GM12878 (cell line): ENCODE measurements at regions not wholly inside any gene's neighbourhood (a gene's known extent, or its start where the extent isn't known, plus 50 kb on each side); places are given as distances from the start of the nearest gene placed in this dataset.

ENCODE experiments used
- ATAC-seq: fragments of 200-7000 bp; cut with Tn5 transposase; 3 replicates; pipeline ENCODE4 v1.9.1; 2020; ENCODE audit warnings: mild to moderate bottlenecking, moderate library complexity
- BruUV-seq: library from RNA; stranded (reverse); fragments of 400-500 nt; replicated peaks from 2 replicates; lab custom pipeline; 2021; lab: Mats Ljungman, UMichigan
- CTCF ChIA-PET: fragments of 300-600 bp; sonication (Branson Sonifier 250); formaldehyde crosslinking; extraction: SDS; loops from one replicate; lab custom pipeline; 2021; ENCODE audit warnings: inconsistent platforms; lab: Yijun Ruan, JAX
- POLR2A ChIA-PET: fragments of 350-600 bp; formaldehyde crosslinking; extraction: SDS; loops from one replicate; lab custom pipeline; 2021; ENCODE audit warnings: inconsistent platforms; lab: Charles Lee
- RAD21 ChIA-PET: fragments of 300-600 bp; sonication (Branson Sonifier 250); formaldehyde crosslinking; loops from one replicate; lab custom pipeline; 2023; ENCODE audit warnings: antibody characterized with exemption; ENCODE audit not compliant: unreplicated experiment; lab: Charles Lee
- SMC1A ChIA-PET: fragments of 300-600 bp; sonication (Branson Sonifier 250); formaldehyde crosslinking; loops from one replicate; lab custom pipeline; 2023; ENCODE audit not compliant: unreplicated experiment, uncharacterized antibody; lab: Charles Lee
- DNase-seq: peaks from one replicate; pipeline ENCODE4 v3.0.0-alpha.2; 2011; ENCODE audit warnings: low read depth, low spot score
- FAIRE-seq: peaks from 3 replicates; lab custom pipeline; 2011; peaks lifted over from hg19 to GRCh38; lab: Jason Lieb, UNC
- H2AFZ ChIP-seq: 2 replicates; pipeline ENCODE4 v1.6.0; 2011; ENCODE audit warnings: low read depth, low read length, control low read depth; ENCODE audit not compliant: control insufficient read depth
- H3K27ac ChIP-seq: 2 replicates; pipeline ENCODE4 v1.5.1; 2011; ENCODE audit warnings: control low read depth; ENCODE audit not compliant: control insufficient read depth, insufficient read depth
- H3K27me3 ChIP-seq, 2 experiments: replicated peaks in 1 of 2; 2 replicates each; pipeline versions ENCODE4 v1.6.0 to v1.6.1; 2011; ENCODE audit warnings: low read length in 1 of 2; ENCODE audit not compliant: control insufficient read depth in 2 of 2, insufficient read depth in 2 of 2
- H3K36me3 ChIP-seq, 2 experiments: 2 replicates each; pipeline ENCODE4 v1.5.1; 2011; ENCODE audit warnings: low read length in 1 of 2; ENCODE audit not compliant: control insufficient read depth in 2 of 2, insufficient read depth in 2 of 2
- H3K4me1 ChIP-seq: 2 replicates; pipeline ENCODE4 v1.6.1; 2011; ENCODE audit warnings: mild to moderate bottlenecking, low read length, moderate library complexity, mixed read lengths; ENCODE audit not compliant: control insufficient read depth, insufficient read depth
- H3K4me2 ChIP-seq: 2 replicates; pipeline ENCODE4 v1.6.0; 2011; ENCODE audit warnings: control low read depth; ENCODE audit not compliant: control insufficient read depth, insufficient read depth
- H3K4me3 ChIP-seq: fragments of 200-600 bp; sonication (generic); 2 replicates; pipeline ENCODE4 v1.5.1; 2016
- H3K79me2 ChIP-seq: 2 replicates; pipeline ENCODE4 v1.6.0; 2011; ENCODE audit warnings: low read length; ENCODE audit not compliant: control insufficient read depth, insufficient read depth
- H3K9ac ChIP-seq: 2 replicates; pipeline ENCODE4 v1.8.0; 2011; ENCODE audit warnings: low read length, control low read depth, mixed read lengths; ENCODE audit not compliant: control insufficient read depth, insufficient read depth
- H3K9me3 ChIP-seq: replicated peaks from 3 replicates; pipeline ENCODE4 v1.5.1; 2011; ENCODE audit warnings: mild to moderate bottlenecking, low read length; ENCODE audit not compliant: control insufficient read depth, insufficient read depth
- H4K20me1 ChIP-seq: 2 replicates; pipeline ENCODE4 v1.6.0; 2011; ENCODE audit not compliant: control insufficient read depth, insufficient read depth
- CHD4 ChIP-seq: fragments of 200-600 bp; sonication (generic); IDR thresholded peaks from 2 replicates; pipeline ENCODE4 v1.6.1; 2016; ENCODE audit warnings: mild to moderate bottlenecking
- CREM ChIP-seq: IDR thresholded peaks from 2 replicates; pipeline ENCODE4 v1.6.1; 2014; ENCODE audit warnings: antibody characterized with exemption, low read depth
- DPF2 ChIP-seq: fragments of 450-650 bp; IDR thresholded peaks from 2 replicates; pipeline ENCODE4 v1.6.1; 2017; ENCODE audit warnings: mild to moderate bottlenecking
- FOXM1 ChIP-seq: IDR thresholded peaks from 2 replicates; pipeline ENCODE4 v1.6.1; 2012; ENCODE audit warnings: low read depth, mild to moderate bottlenecking, inconsistent platforms, low read length, moderate library complexity
- HCFC1 ChIP-seq: fragments of 150-350 bp; IDR thresholded peaks from 2 replicates; pipeline ENCODE4 v1.6.1; 2014; ENCODE audit warnings: low read length
- JUNB ChIP-seq: IDR thresholded peaks from 2 replicates; pipeline ENCODE4 v1.6.1; 2016; ENCODE audit warnings: antibody characterized with exemption, mild to moderate bottlenecking
- JUND ChIP-seq: IDR thresholded peaks from 2 replicates; pipeline ENCODE4 v1.6.1; 2012; ENCODE audit warnings: low read depth, mild to moderate bottlenecking, low read length, improper control_type of control experiment, moderate library complexity
- NBN ChIP-seq: fragments of 450-650 bp; IDR thresholded peaks from 2 replicates; pipeline ENCODE4 v1.6.1; 2016
- PAX5 ChIP-seq: IDR thresholded peaks from 2 replicates; pipeline ENCODE4 v1.6.1; 2011; ENCODE audit warnings: low read depth, low read length, borderline replicate concordance
- RAD21 ChIP-seq: IDR thresholded peaks from 2 replicates; pipeline ENCODE4 v1.6.1; 2011; ENCODE audit warnings: mild to moderate bottlenecking, low read depth, low read length, moderate library complexity; ENCODE audit not compliant: insufficient read depth
- SMAD1 ChIP-seq: fragments of 450-650 bp; IDR thresholded peaks from 2 replicates; pipeline ENCODE4 v1.6.1; 2018; ENCODE audit warnings: mild to moderate bottlenecking, low read depth; ENCODE audit not compliant: partially characterized antibody
- SMAD5 ChIP-seq: IDR thresholded peaks from 2 replicates; pipeline ENCODE4 v1.6.1; 2016; ENCODE audit warnings: antibody characterized with exemption, low read depth
- SMC3 ChIP-seq: IDR thresholded peaks from 2 replicates; pipeline ENCODE4 v1.6.1; 2011; ENCODE audit warnings: low read length, improper control_type of control experiment, borderline replicate concordance
- SREBF2 ChIP-seq: IDR thresholded peaks from 2 replicates; pipeline ENCODE4 v1.6.1; 2012; ENCODE audit warnings: mild to moderate bottlenecking, low read length
- TCF3 ChIP-seq: IDR thresholded peaks from 2 replicates; pipeline ENCODE4 v1.6.1; 2012; ENCODE audit warnings: low read depth, mild to moderate bottlenecking, low read length, borderline replicate concordance; ENCODE audit not compliant: insufficient read depth
- ZBED1 ChIP-seq: IDR thresholded peaks from 2 replicates; pipeline ENCODE4 v1.6.1; 2016; ENCODE audit warnings: borderline replicate concordance
- WGBS: methylation state at CpG from one replicate; pipeline ENCODE4 v1.1.6; 2016; ENCODE audit warnings: low lambda C conversion rate; ENCODE audit not compliant: insufficient replicate concordance, insufficient coverage; ENCODE audit errors: missing lambda C conversion rate; 5-methylcytosine and 5-hydroxymethylcytosine counted together
- in situ Hi-C: fragments of 300-500 bp; cut with MboI; formaldehyde crosslinking; loops from 9 replicates; pipeline ENCODE4 v1.14.3; 2018; ENCODE audit warnings: mixed read lengths
- intact Hi-C: fragments of 100-400 bp; cut with micrococcal nuclease; formaldehyde crosslinking; loops from one replicate; pipeline ENCODE4 v1.14.2; 2022; ENCODE audit not compliant: unreplicated experiment
- TF ChIP-seq, protein P1 (sequence below): fragments of 450-650 bp; IDR thresholded peaks from 2 replicates; pipeline ENCODE4 v1.6.1; 2018; ENCODE audit warnings: borderline replicate concordance, mild to moderate bottlenecking; ENCODE audit not compliant: partially characterized antibody

DNA sequence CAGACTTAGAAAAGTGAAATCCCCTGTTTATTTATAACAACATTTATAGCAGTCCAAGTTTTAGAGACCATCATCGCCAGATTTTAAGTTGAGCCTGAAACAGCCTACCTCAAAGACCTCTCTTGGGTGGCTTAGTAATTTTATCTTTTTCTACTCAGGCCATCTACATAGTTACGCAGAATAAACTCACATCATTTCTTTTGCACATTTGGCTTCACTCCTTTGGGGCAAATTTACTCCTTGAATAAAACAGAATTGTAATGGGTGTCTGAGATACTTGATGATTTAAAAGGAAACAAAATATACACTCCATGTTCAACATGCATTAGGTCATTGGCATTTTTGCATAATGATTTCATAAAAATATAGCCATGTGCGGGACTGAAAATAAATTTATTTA lies 104.7 kb upstream of the TSPAN8 start:
- FAIRE-seq (no peak), ATAC-seq (no peak), DNase-seq (no peak)
- ChIA-PET SMC1A (no interaction called here), RAD21 (no interaction called here), POLR2A (no interaction called here), CTCF (no interaction called here)
- Histone ChIP-seq H3K4me3 (no peak overlapping the region), H3K9ac (no peak overlapping the region), H3K4me2 (no peak overlapping the region), H3K36me3 (no peaks in the 10 kb centered on the region), H3K27ac (no peak overlapping the region), H2AFZ (no peak overlapping the region), H3K27me3 (no peaks in the 10 kb centered on the region), H4K20me1 (no peaks in the 10 kb centered on the region), H3K4me1 (no peaks in the 10 kb centered on the region), H3K9me3 (no peaks in the 10 kb centered on the region), H3K79me2 (no peaks in the 10 kb centered on the region)
- intact Hi-C loops = no loop called here
- WGBS = 21% methylated on average over 3 of the region's 3 CpGs
- no peak for TF ChIP-seq SMAD5
- TF ChIP-seq FOXM1 = no peak
- TF ChIP-seq CREM = no peak
- no peak for TF ChIP-seq DPF2
- TF ChIP-seq TCF3 = no peak
- TF ChIP-seq, protein P1, sequence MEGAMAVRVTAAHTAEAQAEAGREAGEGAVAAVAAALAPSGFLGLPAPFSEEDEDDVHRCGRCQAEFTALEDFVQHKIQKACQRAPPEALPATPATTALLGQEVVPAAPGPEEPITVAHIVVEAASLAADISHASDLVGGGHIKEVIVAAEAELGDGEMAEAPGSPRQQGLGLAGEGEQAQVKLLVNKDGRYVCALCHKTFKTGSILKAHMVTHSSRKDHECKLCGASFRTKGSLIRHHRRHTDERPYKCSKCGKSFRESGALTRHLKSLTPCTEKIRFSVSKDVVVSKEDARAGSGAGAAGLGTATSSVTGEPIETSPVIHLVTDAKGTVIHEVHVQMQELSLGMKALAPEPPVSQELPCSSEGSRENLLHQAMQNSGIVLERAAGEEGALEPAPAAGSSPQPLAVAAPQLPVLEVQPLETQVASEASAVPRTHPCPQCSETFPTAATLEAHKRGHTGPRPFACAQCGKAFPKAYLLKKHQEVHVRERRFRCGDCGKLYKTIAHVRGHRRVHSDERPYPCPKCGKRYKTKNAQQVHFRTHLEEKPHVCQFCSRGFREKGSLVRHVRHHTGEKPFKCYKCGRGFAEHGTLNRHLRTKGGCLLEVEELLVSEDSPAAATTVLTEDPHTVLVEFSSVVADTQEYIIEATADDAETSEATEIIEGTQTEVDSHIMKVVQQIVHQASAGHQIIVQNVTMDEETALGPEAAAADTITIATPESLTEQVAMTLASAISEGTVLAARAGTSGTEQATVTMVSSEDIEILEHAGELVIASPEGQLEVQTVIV = no peak
- TF ChIP-seq SREBF2 = no peak
- no peak for TF ChIP-seq PAX5
- no peak for TF ChIP-seq ZBED1
- TF ChIP-seq JUND = no peak
- TF ChIP-seq RAD21 = no peak
- TF ChIP-seq SMC3 = no peak
- no peak for TF ChIP-seq NBN
- TF ChIP-seq JUNB = no peak
- no peak for TF ChIP-seq HCFC1
- TF ChIP-seq CHD4 = no peak
- TF ChIP-seq SMAD1 = no peak
- in situ Hi-C loops = no loop called here
- no TSS peak for BruUV-seq
